ENCODE measurements at regions not wholly inside any gene's neighbourhood (a gene's known extent, or its start where the extent isn't known, plus 50 kb on each side); places are given as distances from the start of the nearest gene placed in this dataset.

DNA sequence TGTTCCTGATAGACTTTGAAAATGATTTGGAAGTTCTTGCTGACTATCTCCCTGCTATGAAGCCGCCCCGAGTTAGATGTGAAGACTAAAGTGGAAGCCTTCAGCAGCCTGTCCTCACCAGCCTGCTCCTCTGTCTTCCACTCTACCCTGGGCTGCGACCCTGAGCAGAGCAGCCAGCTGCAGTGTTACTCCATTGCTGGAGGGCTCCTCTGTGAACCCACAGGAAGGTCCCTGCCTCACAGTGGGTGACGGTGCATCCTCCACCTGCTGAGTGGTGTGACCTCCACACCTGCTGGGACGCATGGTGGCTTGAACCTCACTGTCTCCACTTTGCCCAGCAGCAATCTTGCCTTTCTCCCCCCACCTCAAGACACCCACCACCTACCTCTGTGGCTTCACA, 116.4 kb downstream of the IRS2 start:
- FAIRE-seq = no peak

DNA sequence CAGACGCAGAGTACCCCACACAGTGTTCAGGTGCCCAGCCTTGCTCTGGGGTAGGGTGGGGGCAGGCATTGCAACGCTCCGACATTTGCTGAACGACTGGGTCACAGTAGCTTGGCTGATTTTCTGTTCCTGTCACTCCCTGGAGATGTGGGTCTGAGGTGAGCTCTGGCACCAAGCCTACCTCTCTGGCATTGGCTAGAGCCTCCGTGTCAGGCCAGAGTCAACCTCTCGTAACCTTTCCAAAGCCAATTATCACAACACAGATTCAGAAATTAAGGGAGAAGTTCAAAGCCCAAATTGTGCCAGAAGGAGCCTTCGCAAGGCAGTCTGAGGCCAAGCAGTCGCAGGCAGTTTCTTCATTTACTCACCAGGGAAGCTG, 117.2 kb downstream of the IRS2 start:
- FAIRE-seq = no peak

DNA sequence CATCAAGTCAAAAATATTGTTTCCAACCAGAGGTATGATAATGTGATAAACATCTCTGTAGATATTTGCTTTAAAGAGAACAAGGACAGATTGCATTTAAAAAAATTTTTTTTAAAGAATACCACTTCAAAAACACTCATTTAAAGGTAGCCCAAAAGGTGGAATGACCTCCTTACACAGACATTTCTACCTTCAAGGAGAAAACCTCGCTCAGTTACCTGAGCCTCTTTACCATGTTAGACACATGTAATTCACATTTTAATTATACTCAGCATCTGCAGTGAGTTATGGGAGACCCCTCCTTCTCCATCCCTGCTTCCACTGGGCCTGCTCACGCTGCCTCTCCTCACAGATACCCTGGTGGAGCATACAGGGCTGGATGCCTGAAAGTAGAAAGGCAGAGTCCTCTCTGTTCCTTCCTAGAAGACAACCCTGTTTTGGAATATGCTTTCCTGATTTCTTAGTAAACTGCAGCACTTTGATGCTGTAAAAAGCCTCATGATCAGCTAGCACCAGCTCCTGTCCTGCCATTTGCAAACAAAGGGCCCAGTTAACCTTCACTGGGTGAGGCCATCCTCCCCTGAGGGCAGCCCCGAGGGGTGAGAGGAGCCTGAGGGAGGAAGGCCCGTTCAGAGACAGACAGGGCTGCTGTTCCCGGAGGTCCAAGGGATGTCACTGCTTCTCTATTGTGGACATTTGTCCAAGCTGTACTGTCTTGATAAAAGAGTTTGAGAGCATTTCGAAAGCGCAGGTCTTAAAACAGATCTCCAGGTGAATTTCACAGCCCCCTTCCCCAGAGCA, 117.8 kb downstream of the IRS2 start:
- FAIRE-seq = no peak

DNA sequence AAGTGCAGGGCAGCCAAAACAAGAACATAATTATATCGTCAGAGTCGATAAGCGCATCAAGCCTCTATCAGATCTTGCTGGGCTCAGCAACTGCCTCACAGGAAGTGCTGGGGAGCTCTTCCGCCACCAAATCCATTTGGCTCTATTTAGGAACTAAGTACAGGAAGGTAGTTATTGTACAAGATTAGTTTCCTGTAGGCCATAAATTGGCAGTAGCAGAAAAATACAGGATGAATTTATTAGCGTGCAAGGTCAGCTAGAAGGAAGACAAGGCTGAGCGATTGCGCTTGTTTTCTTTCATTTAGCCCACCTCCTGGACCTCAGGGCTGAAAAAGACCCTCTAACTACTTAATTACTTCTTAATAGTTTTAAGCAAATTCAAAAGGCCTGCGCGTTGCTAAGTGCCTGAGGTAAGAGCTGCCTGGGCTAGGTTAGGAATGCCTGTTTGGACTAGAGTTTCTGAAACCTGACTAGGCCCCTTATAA, 118.5 kb downstream of the IRS2 start:
- no peak for FAIRE-seq

DNA sequence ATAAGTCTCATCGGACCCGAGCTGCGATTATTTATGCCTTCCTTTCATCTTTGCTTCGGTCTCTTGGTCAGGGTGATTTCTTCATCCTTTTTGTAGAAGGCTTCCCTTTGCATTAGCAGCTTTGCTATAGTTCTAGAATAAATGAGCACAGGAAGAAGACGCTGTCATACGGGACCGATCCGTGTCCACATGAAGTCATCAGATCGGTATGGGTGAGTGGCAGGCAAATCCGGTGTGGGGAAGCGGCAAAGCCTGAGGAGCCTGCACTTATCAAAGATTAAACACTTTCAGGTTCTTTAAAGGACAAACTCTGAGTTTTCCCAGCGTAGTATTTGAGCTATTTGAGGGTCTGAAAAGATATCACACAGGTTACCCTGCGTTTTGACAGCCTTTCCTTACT, 119.3 kb downstream of the IRS2 start:
- no peak for FAIRE-seq

DNA sequence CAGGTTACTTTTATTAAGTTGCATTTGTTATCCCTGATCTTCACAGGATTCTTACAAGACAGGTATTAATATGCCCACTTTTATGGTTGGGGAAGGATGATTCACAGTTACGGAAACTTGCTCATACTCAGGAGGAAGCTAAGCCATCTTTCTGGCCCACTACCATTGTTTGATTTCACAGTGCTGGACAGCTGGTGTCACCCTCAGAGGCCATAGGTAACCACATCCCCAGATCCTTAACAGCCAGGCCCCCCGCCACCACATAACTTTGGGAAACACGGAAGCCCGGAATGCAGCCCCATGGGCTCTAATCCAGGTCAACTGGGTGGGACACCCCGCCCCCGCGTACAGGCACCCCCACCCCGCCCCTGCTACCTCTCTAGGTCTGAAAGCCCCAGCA, 119.7 kb downstream of the IRS2 start:
- FAIRE-seq = no peak

DNA sequence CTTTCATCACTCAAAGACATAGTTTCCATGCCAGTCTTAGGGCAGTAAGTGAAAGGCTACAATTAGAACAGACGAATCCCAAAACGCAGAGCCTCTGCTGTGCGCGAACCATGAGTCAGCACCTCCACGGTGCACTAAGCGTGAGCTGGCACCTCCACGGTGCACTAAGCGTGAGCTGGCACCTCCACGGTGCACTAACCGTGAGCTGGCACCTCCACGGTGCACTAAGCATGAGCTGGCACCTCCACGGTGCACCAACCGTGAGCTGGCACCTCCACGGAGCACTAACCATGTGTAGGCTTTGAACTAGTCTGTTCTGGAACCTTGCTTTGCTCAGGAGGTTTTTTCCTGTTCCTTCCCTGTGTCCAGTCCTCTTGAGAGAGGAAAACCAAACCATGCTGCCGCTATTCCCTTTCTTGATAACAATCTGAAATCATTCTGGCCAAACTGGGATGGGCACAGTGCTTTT, 120.6 kb downstream of the IRS2 start:
- no peak for FAIRE-seq

DNA sequence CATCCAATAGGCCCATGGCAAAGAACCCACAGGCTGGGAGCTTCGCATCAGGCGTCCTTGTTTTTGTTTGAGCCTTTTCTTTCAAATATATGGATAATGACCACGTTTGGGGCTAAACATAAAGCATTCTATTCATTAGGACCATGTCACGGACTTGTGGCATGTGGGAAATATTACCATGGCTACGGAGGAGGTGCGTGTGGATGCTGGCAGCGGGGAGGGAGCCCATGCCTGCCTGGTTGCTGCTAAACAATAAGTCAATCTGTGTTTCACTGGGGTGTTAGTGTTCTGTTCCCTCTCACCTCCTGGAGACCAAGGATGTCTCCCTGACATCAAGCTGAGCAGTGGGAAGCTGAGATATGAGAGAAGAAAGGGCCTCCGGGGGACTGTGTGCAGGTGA, 121.1 kb downstream of the IRS2 start:
- FAIRE-seq = no peak

DNA sequence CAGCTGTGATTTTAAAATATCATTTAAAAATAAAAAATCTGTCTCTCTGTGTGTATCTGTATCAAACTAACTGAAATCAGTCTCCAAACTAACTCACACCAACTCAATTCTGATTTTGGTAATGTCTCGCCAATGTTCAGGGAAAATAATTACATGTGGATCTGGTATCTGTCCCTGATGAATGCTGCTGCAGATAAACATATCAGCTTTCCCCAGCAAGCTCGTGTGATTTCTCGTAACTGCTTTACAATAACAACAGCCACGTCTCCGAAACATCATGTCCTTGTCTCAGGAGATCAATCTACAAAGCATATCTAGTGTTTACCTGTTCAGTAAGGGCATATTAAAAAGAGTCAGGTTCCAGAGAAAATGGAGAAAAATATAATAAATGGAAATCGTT, 129.0 kb downstream of the IRS2 start:
- no peak for FAIRE-seq

DNA sequence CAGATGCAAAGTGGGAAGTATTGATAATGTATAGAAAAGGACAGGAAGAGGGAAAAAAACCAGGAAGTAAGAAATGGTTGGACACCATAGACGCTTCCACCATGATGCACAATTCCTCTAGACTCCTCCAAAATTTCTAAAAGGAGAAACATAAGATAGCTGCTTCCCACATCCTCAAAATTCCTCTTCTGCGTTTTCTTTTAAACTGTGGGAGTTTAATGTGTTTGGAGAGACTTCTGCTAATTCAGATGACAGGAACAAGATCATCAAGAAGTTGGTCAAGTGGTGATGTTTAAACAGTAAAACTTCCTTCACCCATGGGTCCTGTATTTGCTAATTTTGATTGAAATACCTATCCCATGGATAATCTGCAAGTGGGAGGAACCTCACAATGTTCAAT, 130.2 kb downstream of the IRS2 start:
- FAIRE-seq = no peak

DNA sequence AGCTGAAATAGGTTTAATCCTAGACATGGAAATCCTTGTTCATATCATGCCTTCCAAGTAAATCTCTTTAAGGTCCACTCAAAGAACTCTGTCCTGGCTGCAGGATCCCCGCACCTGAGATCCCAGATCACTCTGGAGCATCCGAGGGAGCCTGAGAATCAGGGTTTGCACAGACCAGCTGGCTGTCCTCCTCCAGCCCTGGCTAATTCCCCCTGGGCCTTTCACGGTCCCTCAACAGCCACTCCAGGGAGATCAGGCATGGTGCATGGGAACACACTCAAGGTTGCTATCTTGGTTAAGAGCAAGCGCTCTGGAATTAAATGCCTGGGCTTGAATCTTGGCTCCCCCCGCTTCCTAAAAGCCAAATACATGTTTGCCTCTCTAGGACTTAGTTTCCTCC, 130.8 kb downstream of the IRS2 start:
- no peak for FAIRE-seq

DNA sequence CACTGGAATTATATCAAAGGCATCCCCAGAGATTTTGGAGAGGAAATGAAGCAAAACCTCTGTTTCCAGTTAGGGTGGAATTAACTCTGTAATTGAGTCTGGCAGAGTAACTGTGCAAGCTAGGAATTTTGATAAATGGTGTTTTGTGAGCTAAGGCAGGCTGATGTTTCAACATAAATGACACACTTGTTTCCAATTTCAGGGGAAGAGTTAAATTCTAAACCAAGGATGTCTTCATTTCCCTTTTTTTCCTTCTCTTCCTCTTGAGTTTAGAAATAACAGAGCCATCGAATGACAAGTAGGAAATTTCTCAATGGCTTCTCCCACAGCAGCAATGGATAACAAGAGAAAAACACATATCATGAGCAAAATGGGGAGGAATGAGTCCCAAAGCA, 131.2 kb downstream of the IRS2 start:
- FAIRE-seq = no peak

DNA sequence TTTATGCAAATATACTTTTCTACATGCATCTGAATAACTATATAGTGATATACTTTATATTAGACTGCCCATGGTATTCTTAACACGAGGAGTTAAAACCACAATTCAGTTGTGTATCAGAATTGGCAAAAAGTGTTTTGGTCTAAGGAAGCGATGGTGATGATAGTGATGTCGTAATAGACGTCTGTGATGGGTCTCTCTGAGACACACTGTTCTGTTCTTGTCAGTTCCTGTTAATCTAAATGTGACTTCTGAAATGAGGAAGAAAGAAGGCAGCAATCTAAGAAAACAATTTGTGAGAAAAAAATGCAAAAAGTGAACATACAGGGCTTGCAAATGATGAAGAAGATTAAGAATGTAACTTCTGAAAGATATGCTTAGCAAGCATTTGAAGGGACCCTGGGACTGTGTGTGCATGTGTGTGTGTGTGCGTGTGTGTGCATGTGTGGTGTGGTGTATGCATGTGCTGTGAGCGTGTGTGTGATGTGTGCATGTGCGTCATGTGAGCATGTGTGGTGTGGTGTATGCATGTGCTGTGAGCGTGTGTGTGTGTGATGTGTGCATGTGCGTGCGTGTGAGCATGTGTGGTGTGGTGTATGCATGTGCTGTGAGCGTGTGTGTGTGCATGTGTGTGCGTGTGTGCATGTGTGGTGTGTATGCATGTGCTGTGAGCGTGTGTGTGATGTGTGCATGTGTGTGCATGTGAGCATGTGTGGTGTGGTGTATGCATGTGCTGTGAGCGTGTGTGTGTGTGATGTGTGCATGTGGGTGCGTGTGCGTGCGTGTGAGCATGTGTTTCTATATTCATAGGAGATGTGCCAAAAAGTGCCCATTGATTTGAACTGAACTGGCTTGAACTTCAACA, 131.8 kb downstream of the IRS2 start:
- no peak for FAIRE-seq

DNA sequence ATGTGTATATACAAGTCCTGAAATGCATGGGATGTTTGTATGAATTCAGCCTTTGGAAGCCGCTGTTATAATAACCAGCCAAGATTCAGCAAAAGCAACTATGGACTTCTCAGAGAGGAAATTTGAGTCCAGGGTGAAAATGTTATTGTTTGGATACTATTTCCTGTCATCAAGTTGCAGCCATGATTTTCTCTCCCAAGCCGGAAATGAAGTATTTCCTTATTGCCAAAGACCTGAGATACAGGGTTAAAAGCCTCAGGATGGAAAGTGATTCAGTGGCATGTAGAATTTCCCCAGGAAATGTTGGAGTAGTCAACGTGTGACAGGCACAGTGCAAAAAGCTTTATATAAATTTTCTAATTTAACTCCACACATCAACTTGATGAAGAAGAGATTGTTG, 133.9 kb downstream of the IRS2 start:
- FAIRE-seq = no peak

DNA sequence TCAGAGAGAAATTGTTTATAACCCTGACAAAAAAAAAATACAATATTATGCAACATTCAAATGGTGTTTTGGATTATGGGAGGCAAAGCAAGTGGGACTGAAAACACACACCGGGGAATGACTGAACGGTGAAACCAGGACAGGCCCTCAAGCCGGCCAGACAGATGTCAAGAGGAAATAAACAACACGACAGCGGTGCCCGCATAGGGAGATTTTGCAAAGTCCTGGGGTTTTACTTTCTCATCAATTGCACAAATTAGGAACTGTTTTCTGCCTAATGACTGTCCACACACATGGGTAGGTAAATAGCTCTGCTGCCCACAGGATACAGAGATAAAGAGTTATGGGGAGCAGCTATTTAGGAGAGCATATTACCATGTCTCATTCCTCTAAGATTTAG, 134.5 kb downstream of the IRS2 start:
- no peak for FAIRE-seq

DNA sequence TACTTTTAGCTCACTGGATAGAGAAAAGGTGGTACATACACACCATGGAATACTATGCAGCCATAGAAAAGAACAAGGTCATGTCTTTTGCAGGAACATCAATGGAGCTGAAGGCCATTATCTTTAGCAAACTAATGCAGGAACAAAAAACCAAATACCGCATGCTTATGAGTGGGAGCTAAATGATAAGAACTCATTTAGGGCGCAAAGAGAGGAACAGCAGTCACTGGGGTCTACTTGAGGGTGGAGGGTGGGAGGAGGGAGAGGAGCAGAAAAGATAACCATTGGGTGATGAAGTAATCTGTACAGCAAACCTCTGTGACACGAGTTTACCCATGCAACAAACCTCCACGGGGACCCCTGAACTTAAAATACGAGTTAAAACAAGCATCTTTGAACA, 135.1 kb downstream of the IRS2 start:
- FAIRE-seq = no peak

DNA sequence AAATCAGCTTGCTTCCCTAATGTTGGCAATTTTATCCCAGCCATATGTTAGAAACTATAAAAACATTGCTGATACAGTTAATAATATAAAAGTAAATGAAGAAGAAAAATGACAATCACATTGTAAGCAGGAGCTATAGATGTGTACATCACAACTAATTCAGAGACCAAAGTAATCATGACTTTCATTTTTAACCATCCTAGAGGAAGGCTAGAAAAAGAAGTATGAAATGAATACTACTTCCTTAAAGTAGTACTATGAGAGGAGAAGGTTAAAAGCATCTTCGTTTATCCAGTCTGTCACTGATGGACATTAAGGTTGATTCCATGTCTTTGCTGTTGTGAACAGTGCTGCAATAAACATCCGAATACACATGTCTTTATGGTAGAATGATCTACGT, 135.5 kb downstream of the IRS2 start:
- FAIRE-seq = no peak

DNA sequence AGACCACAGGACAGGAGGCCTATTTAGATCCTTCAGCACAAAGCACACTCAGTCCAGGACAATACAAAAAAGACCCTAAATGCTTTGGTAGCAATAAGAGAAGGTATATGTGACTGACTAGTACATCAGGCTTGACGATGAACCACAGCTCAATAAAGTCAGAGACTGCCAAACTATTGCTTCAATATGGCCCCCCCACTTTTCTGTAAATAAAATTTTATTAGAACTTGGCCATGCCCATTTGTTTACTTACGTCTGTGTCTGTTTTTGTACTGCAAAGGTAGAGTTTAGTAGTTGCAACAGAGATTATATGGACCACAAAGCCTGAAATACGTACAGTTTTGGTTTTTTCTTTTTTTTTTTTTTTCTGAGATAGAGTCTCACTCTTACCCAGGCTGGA, 136.7 kb downstream of the IRS2 start:
- FAIRE-seq = no peak

DNA sequence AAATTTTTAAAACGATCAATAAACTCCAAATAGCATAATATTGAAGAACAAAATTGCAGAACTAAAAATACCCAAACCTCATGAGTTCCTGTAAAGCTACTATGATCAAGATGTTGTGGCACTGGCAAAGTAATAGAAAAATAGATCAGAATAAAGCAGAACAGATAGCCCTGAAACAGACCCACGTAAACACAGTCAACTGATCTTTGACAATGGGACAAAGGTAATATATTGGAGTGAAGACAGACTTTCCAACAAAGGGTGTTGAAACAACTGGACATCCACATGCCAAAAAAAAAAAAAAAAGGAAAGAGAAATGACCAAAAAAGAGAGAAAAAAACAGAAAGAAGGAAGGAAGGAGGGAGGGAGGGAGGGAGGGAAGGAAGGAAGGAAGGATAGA, 138.7 kb downstream of the IRS2 start:
- FAIRE-seq = no peak

DNA sequence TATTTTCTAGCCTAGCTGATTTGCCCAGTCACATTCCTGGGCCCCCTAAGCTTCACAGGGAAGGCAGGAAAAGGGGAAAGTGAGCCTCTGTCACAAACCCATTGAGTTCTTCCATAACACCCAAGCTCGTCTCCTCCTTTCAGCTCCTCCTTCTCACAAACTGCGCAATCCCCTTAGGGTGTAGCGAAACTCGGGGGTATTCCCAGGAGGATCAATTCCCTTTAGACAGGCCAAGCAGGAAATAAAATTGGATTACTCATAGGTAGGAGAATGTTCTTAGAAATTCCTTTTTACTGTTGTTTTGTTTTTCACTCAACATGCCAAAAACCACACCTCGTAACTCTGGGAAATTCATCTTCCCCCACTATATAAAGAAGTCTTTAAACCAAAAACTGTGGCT, 139.3 kb downstream of the IRS2 start:
- FAIRE-seq = no peak

DNA sequence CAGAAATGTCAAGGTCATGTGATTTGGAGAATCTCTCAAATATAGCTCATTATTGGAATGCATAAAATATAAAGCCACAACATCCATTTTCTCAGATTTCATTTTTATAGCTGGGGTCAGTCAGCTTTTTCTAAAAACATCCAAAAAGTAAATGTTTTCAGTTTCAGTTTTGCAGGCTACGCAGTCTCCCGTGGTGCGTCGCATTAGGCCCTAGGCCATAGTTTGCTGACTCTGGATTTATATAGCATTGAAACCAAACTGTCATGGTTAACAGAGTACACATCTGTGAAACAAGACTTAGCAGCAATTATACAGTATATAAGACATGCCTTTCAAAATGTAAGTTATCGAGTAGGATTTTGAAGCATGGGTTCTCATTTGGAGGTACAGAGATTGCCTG, 140.0 kb downstream of the IRS2 start:
- FAIRE-seq = no peak

DNA sequence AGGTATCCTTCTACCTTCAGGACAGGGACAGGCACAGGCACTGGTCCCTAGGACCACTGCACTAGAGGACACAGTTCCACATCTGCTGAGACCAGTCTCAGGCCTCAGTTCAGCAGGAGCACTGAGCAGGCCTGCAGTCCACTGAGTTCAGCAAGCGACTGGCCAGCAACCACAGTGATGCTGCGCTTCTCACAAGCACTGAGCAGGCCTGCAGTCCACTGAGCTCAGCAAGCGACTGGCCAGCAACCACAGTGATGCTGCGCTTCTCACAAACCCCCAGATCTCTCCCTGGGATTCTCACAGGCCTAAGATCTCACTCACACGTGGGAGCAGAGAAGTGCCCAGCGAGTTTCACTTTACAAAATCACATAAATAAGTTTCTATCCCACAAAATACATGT, 140.6 kb downstream of the IRS2 start:
- no peak for FAIRE-seq

DNA sequence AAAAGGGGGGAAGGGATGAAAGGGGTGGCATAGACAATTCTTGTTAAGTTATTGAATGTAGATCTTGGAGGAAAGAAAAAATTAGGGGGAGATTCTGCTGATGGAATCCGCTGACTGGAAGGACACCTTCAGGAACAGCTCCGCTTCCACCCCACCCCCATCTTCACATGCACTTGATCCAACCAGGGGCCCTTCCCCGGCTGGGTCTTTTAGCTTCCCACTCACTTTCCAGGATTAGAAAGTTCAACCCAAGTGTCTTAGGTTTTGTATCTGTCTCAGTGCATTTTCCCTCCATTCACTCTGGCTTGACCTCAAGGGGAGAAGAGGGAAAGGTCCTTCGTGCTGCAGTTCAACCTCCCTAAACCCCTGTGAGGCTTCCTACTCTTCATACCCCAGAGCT, 141.4 kb downstream of the IRS2 start:
- FAIRE-seq = no peak

DNA sequence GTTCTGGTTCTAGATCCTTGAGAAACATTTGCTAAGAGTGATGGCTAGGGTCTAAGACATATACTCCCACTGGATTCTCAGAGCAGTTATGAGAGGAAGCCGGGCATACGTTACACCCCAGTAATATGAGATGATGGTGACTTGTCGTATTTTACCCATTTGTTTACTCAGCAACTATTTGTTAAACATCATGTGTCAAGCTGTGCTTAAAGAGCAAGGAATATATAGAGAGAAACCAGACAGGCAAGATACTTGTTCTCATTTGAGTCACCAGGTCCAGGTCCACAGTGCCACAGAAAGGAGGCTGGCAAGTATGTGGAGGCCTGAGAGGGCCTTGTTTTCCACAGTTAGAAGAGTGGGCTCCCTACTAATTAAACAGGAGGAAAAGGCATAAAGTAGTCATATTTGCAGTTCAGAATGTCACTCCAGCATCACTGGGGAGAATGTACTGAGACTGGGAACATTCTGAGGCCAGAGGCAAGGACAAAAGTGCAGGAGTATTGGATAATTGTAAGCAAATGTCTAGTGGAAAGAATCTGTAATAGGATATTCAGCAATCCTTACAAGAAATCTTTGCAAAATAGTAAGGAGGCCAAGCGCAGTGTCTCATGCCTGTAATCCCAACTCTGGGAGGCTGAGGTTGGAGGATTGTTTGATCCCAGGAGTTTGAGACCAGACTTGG, 142.2 kb downstream of the IRS2 start:
- no peak for FAIRE-seq

Data from TTC549 (cell line).